ENCODE measurements at regions not wholly inside any gene's neighbourhood (a gene's known extent, or its start where the extent isn't known, plus 50 kb on each side); places are given as distances from the start of the nearest gene placed in this dataset.
A peak's percentile ranks its signal among the peaks of the same experiment; 100 is the strongest.
"Not testable (repeated sequence)": the region's sequence is repeated elsewhere in the genome, so short reads cannot be mapped to it uniquely, and the experiment has no call there.

DNA sequence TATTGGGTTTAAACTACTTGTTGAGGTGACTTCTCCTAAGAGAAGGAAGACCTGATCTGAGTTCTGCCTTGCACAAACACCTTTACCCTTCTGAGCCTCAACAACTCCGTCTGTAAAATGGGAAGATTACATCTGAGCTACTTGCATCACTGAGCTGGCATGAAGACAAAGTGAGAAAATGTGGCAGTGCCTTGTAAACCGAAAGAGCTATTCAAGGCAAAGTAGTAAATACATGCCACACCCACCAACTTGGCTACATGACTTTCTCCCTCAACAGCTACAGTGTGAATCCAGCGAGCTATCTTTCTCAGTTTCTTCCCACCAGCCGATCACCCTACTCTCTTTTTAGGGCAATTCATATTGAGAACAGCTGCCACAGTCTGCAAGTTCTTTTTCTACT lies 148.3 kb downstream of the FOXB1 start:
- DNase-seq (ENCODE audit: insufficient read length), result no peak
- no peak for TF ChIP-seq POLR2A (IDR thresholded peaks at IDR 0.05; ENCODE audit: low read depth, low read length)
- TF ChIP-seq TAF1 (IDR thresholded peaks at IDR 0.05; ENCODE audit: borderline replicate concordance, low read depth, low read length), result no peak
- TF ChIP-seq POLR2AphosphoS5 (IDR thresholded peaks at IDR 0.05; ENCODE audit: low read depth, low read length), result no peak
- FAIRE-seq, result no peak

DNA sequence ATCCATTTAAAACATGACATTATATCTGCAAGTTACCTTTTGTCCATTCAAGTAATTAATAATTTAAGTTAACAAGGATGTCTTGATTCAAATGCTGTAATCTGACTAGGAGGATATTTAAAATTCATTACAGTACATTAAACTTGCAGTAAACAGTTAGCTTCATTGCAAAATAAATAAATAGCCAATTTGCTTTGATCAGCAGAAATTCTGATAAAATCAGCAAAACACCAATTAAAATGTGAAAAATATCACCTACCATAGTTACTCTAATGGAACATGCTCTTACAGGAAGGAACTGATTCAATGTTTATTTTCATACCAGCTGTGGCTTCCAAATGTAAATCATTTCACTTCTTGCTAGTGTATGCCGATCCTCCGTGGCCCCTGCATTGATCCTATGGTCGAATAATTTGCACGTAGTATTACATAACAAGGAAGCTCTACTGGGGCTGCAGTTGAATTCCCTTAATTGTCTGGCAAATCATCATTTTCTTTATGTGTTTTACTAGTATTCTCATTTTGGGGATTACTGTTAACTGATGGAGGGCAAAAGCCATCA lies 150.7 kb downstream of the FOXB1 start:
- DNase-seq (ENCODE audit: insufficient read length), result no peak
- no peak for TF ChIP-seq TAF1 (IDR thresholded peaks at IDR 0.05; ENCODE audit: borderline replicate concordance, low read depth, low read length)
- FAIRE-seq, result peak; percentile 78

DNA sequence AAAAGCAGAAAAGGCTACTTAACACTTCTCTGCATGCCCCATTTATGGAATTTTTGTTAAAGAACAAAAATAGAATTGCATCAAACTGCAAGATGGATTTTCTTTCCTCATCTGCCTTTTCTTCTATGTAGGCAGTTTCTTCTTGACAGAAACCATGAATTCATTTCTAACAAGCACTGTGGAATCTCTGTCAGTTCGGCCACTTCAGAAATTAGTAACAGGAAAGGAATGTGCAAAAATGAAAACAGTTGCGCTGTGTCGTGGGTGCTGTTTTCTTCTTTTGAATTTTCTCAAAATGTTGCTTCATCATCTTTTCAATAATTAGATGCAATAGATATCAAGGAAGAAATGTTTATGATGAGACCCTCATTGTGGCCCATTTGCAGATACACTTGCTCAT lies 151.6 kb downstream of the FOXB1 start:
- FAIRE-seq, result no peak
- DNase-seq (ENCODE audit: insufficient read length), result no peak
- TF ChIP-seq POLR2A (IDR thresholded peaks at IDR 0.05; ENCODE audit: low read depth, low read length) (no peak), POLR2AphosphoS5 (IDR thresholded peaks at IDR 0.05; ENCODE audit: low read depth, low read length) (no peak), TAF1 (IDR thresholded peaks at IDR 0.05; ENCODE audit: borderline replicate concordance, low read depth, low read length) (no peak)

- TF ChIP-seq TAF1 (IDR thresholded peaks at IDR 0.05; ENCODE audit: borderline replicate concordance, low read depth, low read length) (no peak), POLR2A (IDR thresholded peaks at IDR 0.05; ENCODE audit: low read depth, low read length) (no peak), POLR2AphosphoS5 (IDR thresholded peaks at IDR 0.05; ENCODE audit: low read depth, low read length) (no peak)
- no peak for DNase-seq (ENCODE audit: insufficient read length)
- no peak for FAIRE-seq
Measured at GRCh38 chr15:60160909-60161308, 156.8 kb downstream of the FOXB1 start.

DNA sequence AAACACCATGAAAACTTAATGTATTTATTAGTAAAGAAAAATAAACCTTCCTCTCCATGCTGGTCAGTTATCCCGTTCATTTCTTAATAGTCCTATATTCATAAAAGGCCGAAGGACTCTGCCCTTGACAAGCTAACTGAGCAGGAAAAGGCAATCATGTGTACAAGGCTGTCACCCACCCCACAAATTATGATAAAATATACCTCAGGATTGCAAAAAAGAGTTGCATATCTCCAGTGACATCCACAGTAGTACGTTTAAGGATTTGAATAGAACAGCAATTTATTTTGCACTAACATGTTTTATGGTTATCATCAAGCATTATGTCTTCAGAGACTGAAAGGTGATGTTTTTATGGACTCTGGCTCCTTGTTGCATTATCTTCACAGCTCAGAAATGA lies 157.6 kb downstream of the FOXB1 start:
- no peak for DNase-seq (ENCODE audit: insufficient read length)
- no peak for FAIRE-seq
- no peak for TF ChIP-seq POLR2AphosphoS5 (IDR thresholded peaks at IDR 0.05; ENCODE audit: low read depth, low read length)
- no peak for TF ChIP-seq TAF1 (IDR thresholded peaks at IDR 0.05; ENCODE audit: borderline replicate concordance, low read depth, low read length)
- TF ChIP-seq POLR2A (IDR thresholded peaks at IDR 0.05; ENCODE audit: low read depth, low read length), result no peak

DNA sequence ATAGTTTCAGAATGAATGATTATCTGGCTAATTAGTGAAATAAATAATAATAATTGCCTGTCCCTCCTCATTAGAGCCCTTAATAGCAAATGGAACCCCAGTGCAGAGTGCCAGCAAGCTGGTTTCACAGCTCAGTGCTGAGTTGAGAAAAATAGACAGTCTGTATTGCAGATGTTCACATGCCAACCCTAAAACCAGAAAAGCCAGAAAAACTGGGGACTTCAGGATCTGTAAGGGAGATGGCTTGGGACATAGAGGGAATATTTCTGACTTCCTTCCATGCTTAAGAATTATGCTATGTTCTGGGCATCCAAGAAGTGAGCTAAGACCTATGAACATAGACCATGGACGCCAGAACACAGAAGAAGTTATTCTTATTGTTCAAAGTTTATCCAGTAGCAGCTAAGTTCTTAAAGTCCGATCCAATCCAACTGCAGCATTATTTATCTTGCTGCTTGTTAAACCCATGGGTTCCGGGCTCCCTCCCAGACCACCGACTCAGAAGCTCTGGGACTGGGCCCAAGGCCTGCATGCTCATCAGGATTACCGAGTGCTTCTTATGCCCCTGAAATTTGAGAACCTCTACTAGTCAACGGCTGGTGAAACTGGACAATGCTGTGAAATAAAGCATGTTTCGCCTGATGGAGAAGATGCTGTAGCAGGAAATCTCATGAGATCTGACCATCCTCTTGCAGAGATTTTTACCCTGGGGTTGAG lies 158.3 kb downstream of the FOXB1 start:
- no peak for FAIRE-seq
- DNase-seq (ENCODE audit: insufficient read length), result no peak
- no peak for TF ChIP-seq POLR2AphosphoS5 (IDR thresholded peaks at IDR 0.05; ENCODE audit: low read depth, low read length)

DNA sequence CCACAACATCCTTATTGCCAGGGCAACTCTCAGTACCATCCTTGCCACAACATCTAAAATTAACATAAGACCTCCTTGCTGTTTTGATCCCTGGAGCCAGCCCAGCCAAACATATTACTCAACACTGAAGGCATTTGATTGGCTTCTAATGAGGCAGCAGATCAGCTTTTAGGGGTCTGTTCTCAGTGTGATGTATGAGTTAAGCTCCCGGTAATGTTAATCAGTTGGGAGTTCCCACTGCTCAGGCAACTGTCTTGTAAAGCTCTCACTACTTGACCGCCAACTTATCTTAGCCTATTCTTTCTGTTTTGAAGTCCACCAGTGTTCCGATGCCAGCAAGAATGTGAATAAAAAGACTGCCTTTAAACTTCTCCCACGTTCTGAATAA lies 158.9 kb downstream of the FOXB1 start:
- TF ChIP-seq POLR2A (IDR thresholded peaks at IDR 0.05; ENCODE audit: low read depth, low read length) (no peak), POLR2AphosphoS5 (IDR thresholded peaks at IDR 0.05; ENCODE audit: low read depth, low read length) (no peak), TAF1 (IDR thresholded peaks at IDR 0.05; ENCODE audit: borderline replicate concordance, low read depth, low read length) (no peak)
- DNase-seq (ENCODE audit: insufficient read length) (no peak), FAIRE-seq (no peak)

GRCh38 chr15:60165111-60165510 lies 161.0 kb downstream of the FOXB1 start:
- FAIRE-seq (no peak), DNase-seq (ENCODE audit: insufficient read length) (no peak)
- no peak for TF ChIP-seq POLR2AphosphoS5 (IDR thresholded peaks at IDR 0.05; ENCODE audit: low read depth, low read length)
- TF ChIP-seq TAF1 (IDR thresholded peaks at IDR 0.05; ENCODE audit: borderline replicate concordance, low read depth, low read length), result no peak
- no peak for TF ChIP-seq POLR2A (IDR thresholded peaks at IDR 0.05; ENCODE audit: low read depth, low read length)

- TF ChIP-seq TAF1 (IDR thresholded peaks at IDR 0.05; ENCODE audit: borderline replicate concordance, low read depth, low read length), result no peak
- no peak for TF ChIP-seq POLR2A (IDR thresholded peaks at IDR 0.05; ENCODE audit: low read depth, low read length)
- no peak for TF ChIP-seq POLR2AphosphoS5 (IDR thresholded peaks at IDR 0.05; ENCODE audit: low read depth, low read length)
- no peak for FAIRE-seq
- no peak for DNase-seq (ENCODE audit: insufficient read length)
Measured at GRCh38 chr15:60172143-60172542, 168.0 kb downstream of the FOXB1 start.

- FAIRE-seq, result peak; percentile 84
- TF ChIP-seq POLR2AphosphoS5 (IDR thresholded peaks at IDR 0.05; ENCODE audit: low read depth, low read length) (no peak), TAF1 (IDR thresholded peaks at IDR 0.05; ENCODE audit: borderline replicate concordance, low read depth, low read length) (no peak), POLR2A (IDR thresholded peaks at IDR 0.05; ENCODE audit: low read depth, low read length) (no peak)
- no peak for DNase-seq (ENCODE audit: insufficient read length)
Measured at GRCh38 chr15:60179786-60180391, 175.8 kb downstream of the FOXB1 start.

GRCh38 chr15:60181957-60182356 lies 177.8 kb downstream of the FOXB1 start:
- FAIRE-seq; DNase-seq (ENCODE audit: insufficient read length): not testable (repeated sequence)

GRCh38 chr15:60183366-60183765 lies 179.3 kb downstream of the FOXB1 start:
- DNase-seq (ENCODE audit: insufficient read length) (no peak), FAIRE-seq (no peak)
- TF ChIP-seq POLR2AphosphoS5 (IDR thresholded peaks at IDR 0.05; ENCODE audit: low read depth, low read length) (no peak), POLR2A (IDR thresholded peaks at IDR 0.05; ENCODE audit: low read depth, low read length) (no peak), TAF1 (IDR thresholded peaks at IDR 0.05; ENCODE audit: borderline replicate concordance, low read depth, low read length) (no peak)
